ENCODE measurements at regions not wholly inside any gene's neighbourhood (a gene's known extent, or its start where the extent isn't known, plus 50 kb on each side); places are given as distances from the start of the nearest gene placed in this dataset.

GRCh38 chr14:97624985-97625384 lies 827.8 kb downstream of the VRK1 start:
- TF ChIP-seq, protein P1, sequence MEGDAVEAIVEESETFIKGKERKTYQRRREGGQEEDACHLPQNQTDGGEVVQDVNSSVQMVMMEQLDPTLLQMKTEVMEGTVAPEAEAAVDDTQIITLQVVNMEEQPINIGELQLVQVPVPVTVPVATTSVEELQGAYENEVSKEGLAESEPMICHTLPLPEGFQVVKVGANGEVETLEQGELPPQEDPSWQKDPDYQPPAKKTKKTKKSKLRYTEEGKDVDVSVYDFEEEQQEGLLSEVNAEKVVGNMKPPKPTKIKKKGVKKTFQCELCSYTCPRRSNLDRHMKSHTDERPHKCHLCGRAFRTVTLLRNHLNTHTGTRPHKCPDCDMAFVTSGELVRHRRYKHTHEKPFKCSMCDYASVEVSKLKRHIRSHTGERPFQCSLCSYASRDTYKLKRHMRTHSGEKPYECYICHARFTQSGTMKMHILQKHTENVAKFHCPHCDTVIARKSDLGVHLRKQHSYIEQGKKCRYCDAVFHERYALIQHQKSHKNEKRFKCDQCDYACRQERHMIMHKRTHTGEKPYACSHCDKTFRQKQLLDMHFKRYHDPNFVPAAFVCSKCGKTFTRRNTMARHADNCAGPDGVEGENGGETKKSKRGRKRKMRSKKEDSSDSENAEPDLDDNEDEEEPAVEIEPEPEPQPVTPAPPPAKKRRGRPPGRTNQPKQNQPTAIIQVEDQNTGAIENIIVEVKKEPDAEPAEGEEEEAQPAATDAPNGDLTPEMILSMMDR (IDR thresholded peaks at IDR 0.05), result no peak
- TF ChIP-seq POLR2A (IDR thresholded peaks at IDR 0.05) (no peak), POLR2AphosphoS5 (IDR thresholded peaks at IDR 0.05) (no peak)

Data from prostate gland (tissue), 2 donors.